Mesendoderm (in vitro differentiated cells): ENCODE measurements at regions not wholly inside any gene's neighbourhood (a gene's known extent, or its start where the extent isn't known, plus 50 kb on each side); places are given as distances from the start of the nearest gene placed in this dataset.

Experiments used
- DNase-seq: peaks from one replicate; pipeline ENCODE4 v3.0.0; 2013
- H2AK5ac ChIP-seq: 2 replicates; pipeline ENCODE4 v1.6.1; 2013; ENCODE audit warnings: low read length, inconsistent platforms
- H2BK120ac ChIP-seq: 2 replicates; pipeline ENCODE4 v1.6.1; 2013; ENCODE audit warnings: low read depth, mild to moderate bottlenecking, low read length, moderate library complexity, mixed read lengths
- H2BK15ac ChIP-seq: replicated peaks from 2 replicates; pipeline ENCODE4 v1.6.1; 2013; ENCODE audit warnings: low read depth, mild to moderate bottlenecking, moderate library complexity
- H2BK5ac ChIP-seq: 2 replicates; pipeline ENCODE4 v1.6.1; 2013; ENCODE audit warnings: low read length, inconsistent platforms
- H3K18ac ChIP-seq: 2 replicates; pipeline ENCODE4 v1.6.1; 2013; ENCODE audit warnings: mild to moderate bottlenecking, low read length, mixed read lengths
- H3K23ac ChIP-seq: one replicate; pipeline ENCODE4 v1.6.1; 2013; ENCODE audit warnings: low read length
- H3K27ac ChIP-seq: 2 replicates; pipeline ENCODE4 v1.5.1; 2013; ENCODE audit warnings: low read depth, mild to moderate bottlenecking, inconsistent platforms, low read length, moderate library complexity
- H3K27me3 ChIP-seq: 2 replicates; pipeline ENCODE4 v1.6.1; 2013; ENCODE audit warnings: low read length, control low read depth, mild to moderate bottlenecking, inconsistent platforms; ENCODE audit not compliant: insufficient read depth, poor library complexity
- H3K36me3 ChIP-seq: 2 replicates; pipeline ENCODE4 v1.6.1; 2013; ENCODE audit warnings: low read length, inconsistent platforms; ENCODE audit not compliant: control insufficient read depth, insufficient read depth
- H3K4ac ChIP-seq: one replicate; pipeline ENCODE4 v1.6.1; 2013; ENCODE audit warnings: low read depth, mild to moderate bottlenecking, low read length, moderate library complexity
- H3K4me1 ChIP-seq: 2 replicates; pipeline ENCODE4 v1.6.1; 2013; ENCODE audit warnings: low read depth, low read length, inconsistent platforms; ENCODE audit not compliant: control insufficient read depth
- H3K4me2 ChIP-seq: 2 replicates; pipeline ENCODE4 v1.6.1; 2013; ENCODE audit warnings: low read length
- H3K4me3 ChIP-seq: 2 replicates; pipeline ENCODE4 v1.5.1; 2013; ENCODE audit warnings: mild to moderate bottlenecking, low read length
- H3K56ac ChIP-seq: one replicate; pipeline ENCODE4 v1.6.1; 2013; ENCODE audit warnings: low read length
- H3K79me1 ChIP-seq: 2 replicates; pipeline ENCODE4 v1.6.1; 2013; ENCODE audit warnings: low read length, inconsistent platforms
- H3K79me2 ChIP-seq: 2 replicates; pipeline ENCODE4 v1.6.1; 2013; ENCODE audit warnings: mild to moderate bottlenecking, low read length; ENCODE audit not compliant: control insufficient read depth, insufficient read depth
- H3K9ac ChIP-seq: 2 replicates; pipeline ENCODE4 v1.6.1; 2013; ENCODE audit warnings: low read length, inconsistent platforms
- H4K5ac ChIP-seq: one replicate; pipeline ENCODE4 v1.6.1; 2013; ENCODE audit warnings: low read length
- H4K8ac ChIP-seq: one replicate; pipeline ENCODE4 v1.6.1; 2013; ENCODE audit warnings: low read depth, mild to moderate bottlenecking, control low read depth, low read length, moderate library complexity
- WGBS: extraction: QIAGEN DNeasy Blood & Tissue Kit; methylation state at CpG from one replicate; pipeline ENCODE4 v1.1.7; 2013; ENCODE audit warnings: low lambda C conversion rate, missing lambda C conversion rate; ENCODE audit not compliant: insufficient coverage; ENCODE audit errors: extremely low coverage; 5-methylcytosine and 5-hydroxymethylcytosine counted together

- Histone ChIP-seq H3K4me2 (no peak overlapping the region), H3K9ac (no peak overlapping the region), H3K79me2 (no peaks in the 10 kb centered on the region), H3K23ac (no peak overlapping the region), H3K79me1 (no peaks in the 10 kb centered on the region), H3K4me3 (no peak overlapping the region), H4K5ac (no peak overlapping the region), H3K27me3 (no peaks in the 10 kb centered on the region), H2BK15ac (no peak overlapping the region), H2AK5ac (no peak overlapping the region), H3K36me3 (no peaks in the 10 kb centered on the region), H4K8ac (no peak overlapping the region), H3K27ac (no peak overlapping the region), H2BK120ac (no peak overlapping the region), H2BK5ac (no peak overlapping the region), H3K18ac (no peak overlapping the region), H3K56ac (no peak overlapping the region), H3K4me1 (no peaks in the 10 kb centered on the region), H3K4ac (no peak overlapping the region)
- DNase-seq: no peak
- no CpG with 5 or more reads among the region's 11 CpGs for WGBS
Observed at GRCh38 chr3:126292318-126293070, 64.7 kb downstream of the KLF15 start.

GRCh38 chr3:126291537-126291936 is 65.7 kb downstream of the KLF15 start:
- no peak for DNase-seq
- Histone ChIP-seq H4K5ac (no peak overlapping the region), H3K27me3 (no peaks in the 10 kb centered on the region)

GRCh38 chr3:126291061-126291460 is 66.1 kb downstream of the KLF15 start:
- WGBS: no CpG with 5 or more reads among the region's 6 CpGs
- Histone ChIP-seq H3K56ac (no peak overlapping the region), H3K79me1 (no peaks in the 10 kb centered on the region), H3K4me1 (no peaks in the 10 kb centered on the region), H3K4ac (no peak overlapping the region), H3K18ac (no peak overlapping the region), H2BK120ac (no peak overlapping the region), H4K8ac (no peak overlapping the region), H4K5ac (no peak overlapping the region), H3K9ac (no peak overlapping the region), H2BK15ac (no peak overlapping the region), H2BK5ac (no peak overlapping the region), H3K4me2 (no peak overlapping the region), H2AK5ac (no peak overlapping the region), H3K23ac (no peak overlapping the region), H3K27me3 (no peaks in the 10 kb centered on the region), H3K79me2 (no peaks in the 10 kb centered on the region), H3K4me3 (no peak overlapping the region), H3K27ac (no peak overlapping the region), H3K36me3 (no peaks in the 10 kb centered on the region)
- DNase-seq: no peak

More at GRCh38 chr3:126291537-126291936, 65.7 kb downstream of the KLF15 start:
- Histone ChIP-seq H2BK15ac (no peak overlapping the region), H2BK120ac (no peak overlapping the region), H3K4ac (no peak overlapping the region), H3K79me2 (no peaks in the 10 kb centered on the region), H3K27ac (no peak overlapping the region), H2AK5ac (no peak overlapping the region), H2BK5ac (no peak overlapping the region), H3K18ac (no peak overlapping the region), H3K4me3 (no peak overlapping the region), H3K9ac (no peak overlapping the region), H3K4me2 (no peak overlapping the region), H3K23ac (no peak overlapping the region), H3K4me1 (no peaks in the 10 kb centered on the region), H3K79me1 (no peaks in the 10 kb centered on the region), H3K36me3 (no peaks in the 10 kb centered on the region), H4K8ac (no peak overlapping the region), H3K56ac (no peak overlapping the region)
- no CpG with 5 or more reads among the region's 8 CpGs for whole genome bisulfite sequencing

GRCh38 chr3:126290325-126290724 is 66.9 kb downstream of the KLF15 start:
- H3K27ac ChIP-seq: no peak overlapping the region
- no peak overlapping the region for H3K4me3 ChIP-seq
- H3K18ac ChIP-seq: no peak overlapping the region
- no peak overlapping the region for H3K56ac ChIP-seq
- no peak overlapping the region for H2BK120ac ChIP-seq
- H2BK5ac ChIP-seq: no peak overlapping the region
- no peak overlapping the region for H4K8ac ChIP-seq
- H3K4ac ChIP-seq: no peak overlapping the region
- no peaks in the 10 kb centered on the region for H3K27me3 ChIP-seq
- H3K9ac ChIP-seq: no peak overlapping the region
- H2AK5ac ChIP-seq: no peak overlapping the region
- H4K5ac ChIP-seq: no peak overlapping the region
- H3K4me1 ChIP-seq: no peaks in the 10 kb centered on the region
- no peak for DNase-seq
- H2BK15ac ChIP-seq: no peak overlapping the region
- no peaks in the 10 kb centered on the region for H3K36me3 ChIP-seq
- H3K23ac ChIP-seq: no peak overlapping the region
- H3K4me2 ChIP-seq: no peak overlapping the region
- no peaks in the 10 kb centered on the region for H3K79me1 ChIP-seq
- no peaks in the 10 kb centered on the region for H3K79me2 ChIP-seq
- WGBS: no CpG with 5 or more reads among the region's 1 CpG

GRCh38 chr3:126289096-126289495 is 68.1 kb downstream of the KLF15 start:
- Histone ChIP-seq H3K9ac (no peak overlapping the region), H3K4me2 (no peak overlapping the region), H3K4me1 (no peaks in the 10 kb centered on the region), H3K36me3 (no peaks in the 10 kb centered on the region), H2AK5ac (no peak overlapping the region), H3K4me3 (no peak overlapping the region), H3K79me1 (no peaks in the 10 kb centered on the region), H2BK15ac (no peak overlapping the region), H4K8ac (no peak overlapping the region), H2BK5ac (no peak overlapping the region), H3K27ac (no peak overlapping the region), H3K4ac (no peak overlapping the region), H3K23ac (no peak overlapping the region), H3K56ac (no peak overlapping the region), H3K79me2 (no peaks in the 10 kb centered on the region), H4K5ac (no peak overlapping the region), H3K27me3 (no peaks in the 10 kb centered on the region), H3K18ac (no peak overlapping the region), H2BK120ac (no peak overlapping the region)
- DNase-seq: no peak
- WGBS: no CpG with 5 or more reads among the region's 1 CpG

- no peak overlapping the region for H2AK5ac ChIP-seq
- WGBS: no CpG with 5 or more reads among the region's 20 CpGs
- H3K4me2 ChIP-seq: peak overlapping the region; percentile 47
- H3K23ac ChIP-seq: no peak overlapping the region
- no peak overlapping the region for H2BK120ac ChIP-seq
- no peak overlapping the region for H4K5ac ChIP-seq
- no peak overlapping the region for H3K27ac ChIP-seq
- H3K4me1 ChIP-seq: no peaks in the 10 kb centered on the region
- peak overlapping the region; percentile 28 for H3K56ac ChIP-seq
- H3K79me1 ChIP-seq: no peaks in the 10 kb centered on the region
- no peak overlapping the region for H3K4ac ChIP-seq
- H3K9ac ChIP-seq: no peak overlapping the region
- H3K36me3 ChIP-seq: no peaks in the 10 kb centered on the region
- H4K8ac ChIP-seq: no peak overlapping the region
- no peak overlapping the region for H2BK5ac ChIP-seq
- no peak for DNase-seq
- no peak overlapping the region for H3K4me3 ChIP-seq
- no peak overlapping the region for H3K18ac ChIP-seq
- no peaks in the 10 kb centered on the region for H3K27me3 ChIP-seq
- no peak overlapping the region for H2BK15ac ChIP-seq
- H3K79me2 ChIP-seq: no peaks in the 10 kb centered on the region
Observed at GRCh38 chr3:126288314-126288713, 68.9 kb downstream of the KLF15 start.
